ENCODE measurements at regions not wholly inside any gene's neighbourhood (a gene's known extent, or its start where the extent isn't known, plus 50 kb on each side); places are given as distances from the start of the nearest gene placed in this dataset.

DNA sequence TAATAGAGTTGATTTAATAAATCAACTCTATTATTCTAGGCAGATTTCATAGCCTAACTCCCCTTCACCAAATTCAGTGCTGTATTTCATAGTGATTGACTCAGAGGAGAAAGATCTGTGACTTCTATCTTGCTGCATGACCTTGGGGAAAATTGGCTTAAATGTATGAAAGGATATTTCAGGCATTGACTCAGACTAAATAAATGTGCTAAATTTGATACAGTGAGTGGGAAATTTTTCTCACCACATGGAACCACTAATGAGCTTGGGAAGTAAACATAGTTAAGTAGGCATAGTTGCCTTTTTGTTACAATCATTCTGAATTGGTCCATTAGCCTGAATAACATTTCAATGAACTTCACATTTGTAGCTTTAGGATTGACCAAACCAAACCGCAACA is 89.0 kb upstream of the PRPS1L1 start:
- TF ChIP-seq, protein P1, sequence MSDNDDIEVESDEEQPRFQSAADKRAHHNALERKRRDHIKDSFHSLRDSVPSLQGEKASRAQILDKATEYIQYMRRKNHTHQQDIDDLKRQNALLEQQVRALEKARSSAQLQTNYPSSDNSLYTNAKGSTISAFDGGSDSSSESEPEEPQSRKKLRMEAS (IDR thresholded peaks at IDR 0.05), result no peak
- TF ChIP-seq ZBTB7A (IDR thresholded peaks at IDR 0.05; ENCODE audit: low read depth), result no peak
- TF ChIP-seq EP300 (IDR thresholded peaks at IDR 0.05; ENCODE audit: borderline replicate concordance), result no peak

Measured in Ishikawa (cell line).